GM12878 (cell line): ENCODE measurements at regions not wholly inside any gene's neighbourhood (a gene's known extent, or its start where the extent isn't known, plus 50 kb on each side); places are given as distances from the start of the nearest gene placed in this dataset.

Source experiments
- ATAC-seq: fragments of 200-7000 bp; cut with Tn5 transposase; 3 replicates; pipeline ENCODE4 v1.9.1; 2020; ENCODE audit warnings: mild to moderate bottlenecking, moderate library complexity
- BruUV-seq: library from RNA; stranded (reverse); fragments of 400-500 nt; replicated peaks from 2 replicates; lab custom pipeline; 2021; lab: Mats Ljungman, UMichigan
- CTCF ChIA-PET: fragments of 300-600 bp; sonication (Branson Sonifier 250); formaldehyde crosslinking; extraction: SDS; loops from one replicate; lab custom pipeline; 2021; ENCODE audit warnings: inconsistent platforms; lab: Yijun Ruan, JAX
- POLR2A ChIA-PET: fragments of 350-600 bp; formaldehyde crosslinking; extraction: SDS; loops from one replicate; lab custom pipeline; 2021; ENCODE audit warnings: inconsistent platforms; lab: Charles Lee
- RAD21 ChIA-PET: fragments of 300-600 bp; sonication (Branson Sonifier 250); formaldehyde crosslinking; loops from one replicate; lab custom pipeline; 2023; ENCODE audit warnings: antibody characterized with exemption; ENCODE audit not compliant: unreplicated experiment; lab: Charles Lee
- SMC1A ChIA-PET: fragments of 300-600 bp; sonication (Branson Sonifier 250); formaldehyde crosslinking; loops from one replicate; lab custom pipeline; 2023; ENCODE audit not compliant: unreplicated experiment, uncharacterized antibody; lab: Charles Lee
- DNase-seq: peaks from one replicate; pipeline ENCODE4 v3.0.0-alpha.2; 2011; ENCODE audit warnings: low read depth, low spot score
- FAIRE-seq: peaks from 3 replicates; lab custom pipeline; 2011; peaks lifted over from hg19 to GRCh38; lab: Jason Lieb, UNC
- H2AFZ ChIP-seq: 2 replicates; pipeline ENCODE4 v1.6.0; 2011; ENCODE audit warnings: low read depth, low read length, control low read depth; ENCODE audit not compliant: control insufficient read depth
- H3K27ac ChIP-seq: 2 replicates; pipeline ENCODE4 v1.5.1; 2011; ENCODE audit warnings: control low read depth; ENCODE audit not compliant: control insufficient read depth, insufficient read depth
- H3K27me3 ChIP-seq, 2 experiments: replicated peaks in 1 of 2; 2 replicates each; pipeline versions ENCODE4 v1.6.0 to v1.6.1; 2011; ENCODE audit warnings: low read length in 1 of 2; ENCODE audit not compliant: control insufficient read depth in 2 of 2, insufficient read depth in 2 of 2
- H3K36me3 ChIP-seq, 2 experiments: 2 replicates each; pipeline ENCODE4 v1.5.1; 2011; ENCODE audit warnings: low read length in 1 of 2; ENCODE audit not compliant: control insufficient read depth in 2 of 2, insufficient read depth in 2 of 2
- H3K4me1 ChIP-seq: 2 replicates; pipeline ENCODE4 v1.6.1; 2011; ENCODE audit warnings: mild to moderate bottlenecking, low read length, moderate library complexity, mixed read lengths; ENCODE audit not compliant: control insufficient read depth, insufficient read depth
- H3K4me2 ChIP-seq: 2 replicates; pipeline ENCODE4 v1.6.0; 2011; ENCODE audit warnings: control low read depth; ENCODE audit not compliant: control insufficient read depth, insufficient read depth
- H3K4me3 ChIP-seq: fragments of 200-600 bp; sonication (generic); 2 replicates; pipeline ENCODE4 v1.5.1; 2016
- H3K79me2 ChIP-seq: 2 replicates; pipeline ENCODE4 v1.6.0; 2011; ENCODE audit warnings: low read length; ENCODE audit not compliant: control insufficient read depth, insufficient read depth
- H3K9ac ChIP-seq: 2 replicates; pipeline ENCODE4 v1.8.0; 2011; ENCODE audit warnings: low read length, control low read depth, mixed read lengths; ENCODE audit not compliant: control insufficient read depth, insufficient read depth
- H3K9me3 ChIP-seq: replicated peaks from 3 replicates; pipeline ENCODE4 v1.5.1; 2011; ENCODE audit warnings: mild to moderate bottlenecking, low read length; ENCODE audit not compliant: control insufficient read depth, insufficient read depth
- H4K20me1 ChIP-seq: 2 replicates; pipeline ENCODE4 v1.6.0; 2011; ENCODE audit not compliant: control insufficient read depth, insufficient read depth
- JUND ChIP-seq: IDR thresholded peaks from 2 replicates; pipeline ENCODE4 v1.6.1; 2012; ENCODE audit warnings: low read depth, mild to moderate bottlenecking, low read length, improper control_type of control experiment, moderate library complexity
- MEF2A ChIP-seq: IDR thresholded peaks from 2 replicates; pipeline ENCODE4 v1.6.1; 2011; ENCODE audit warnings: low read depth, mild to moderate bottlenecking, low read length, moderate library complexity; ENCODE audit not compliant: insufficient read depth
- MLLT1 ChIP-seq: fragments of 450-650 bp; IDR thresholded peaks from 2 replicates; pipeline ENCODE4 v1.6.1; 2016; ENCODE audit warnings: mild to moderate bottlenecking
- MTA2 ChIP-seq: fragments of 450-650 bp; IDR thresholded peaks from 2 replicates; pipeline ENCODE4 v1.6.1; 2016; ENCODE audit warnings: low read depth, mild to moderate bottlenecking, moderate library complexity
- NFYA ChIP-seq: IDR thresholded peaks from 2 replicates; pipeline ENCODE4 v1.6.1; 2011; ENCODE audit warnings: low read depth, mild to moderate bottlenecking, low read length, improper control_type of control experiment, borderline replicate concordance
- RAD51 ChIP-seq: fragments of 450-650 bp; IDR thresholded peaks from 2 replicates; pipeline ENCODE4 v1.6.1; 2016; ENCODE audit warnings: moderate library complexity, mild to moderate bottlenecking, inconsistent platforms
- RFX5 ChIP-seq: IDR thresholded peaks from 2 replicates; pipeline ENCODE4 v1.6.1; 2011; ENCODE audit warnings: low read depth, low read length, improper control_type of control experiment
- SMC3 ChIP-seq: IDR thresholded peaks from 2 replicates; pipeline ENCODE4 v1.6.1; 2011; ENCODE audit warnings: low read length, improper control_type of control experiment, borderline replicate concordance
- YY1 ChIP-seq: IDR thresholded peaks from 2 replicates; pipeline ENCODE4 v1.6.1; 2011; ENCODE audit warnings: low read depth, mild to moderate bottlenecking, low read length
- WGBS: methylation state at CpG from one replicate; pipeline ENCODE4 v1.1.6; 2016; ENCODE audit warnings: low lambda C conversion rate; ENCODE audit not compliant: insufficient replicate concordance, insufficient coverage; ENCODE audit errors: missing lambda C conversion rate; 5-methylcytosine and 5-hydroxymethylcytosine counted together
- in situ Hi-C: fragments of 300-500 bp; cut with MboI; formaldehyde crosslinking; loops from 9 replicates; pipeline ENCODE4 v1.14.3; 2018; ENCODE audit warnings: mixed read lengths
- intact Hi-C: fragments of 100-400 bp; cut with micrococcal nuclease; formaldehyde crosslinking; loops from one replicate; pipeline ENCODE4 v1.14.2; 2022; ENCODE audit not compliant: unreplicated experiment
- TF ChIP-seq, protein P1 (sequence below): IDR thresholded peaks from 2 replicates; pipeline ENCODE4 v1.6.1; 2012; ENCODE audit warnings: low read length, inconsistent platforms
- TF ChIP-seq, protein P2 (sequence below): IDR thresholded peaks from 2 replicates; pipeline ENCODE4 v1.6.1; 2011; ENCODE audit warnings: low read depth, low read length, improper control_type of control experiment, borderline replicate concordance
- TF ChIP-seq, protein P3 (sequence below): fragments of 450-650 bp; formaldehyde crosslinking; IDR thresholded peaks from 2 replicates; pipeline ENCODE4 v1.5.0; 2022; ENCODE audit warnings: mild to moderate bottlenecking, missing genetic modification characterization

DNA sequence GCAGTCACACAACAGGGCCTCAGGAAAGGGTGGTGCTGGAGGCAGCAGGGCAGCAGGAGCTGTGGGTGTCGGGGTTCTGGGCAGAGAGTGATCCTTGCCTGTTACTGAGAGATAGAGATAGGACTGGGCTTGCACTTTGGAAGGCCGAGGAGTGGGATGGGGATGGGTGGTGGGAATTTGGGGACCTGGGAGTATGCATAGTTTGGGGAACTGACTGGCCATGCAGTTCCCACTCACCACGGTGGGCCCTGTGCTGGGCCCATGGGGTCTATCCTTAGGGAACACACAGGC, 192.5 kb upstream of the LINGO1 start (continued):
- TF ChIP-seq, protein P1, sequence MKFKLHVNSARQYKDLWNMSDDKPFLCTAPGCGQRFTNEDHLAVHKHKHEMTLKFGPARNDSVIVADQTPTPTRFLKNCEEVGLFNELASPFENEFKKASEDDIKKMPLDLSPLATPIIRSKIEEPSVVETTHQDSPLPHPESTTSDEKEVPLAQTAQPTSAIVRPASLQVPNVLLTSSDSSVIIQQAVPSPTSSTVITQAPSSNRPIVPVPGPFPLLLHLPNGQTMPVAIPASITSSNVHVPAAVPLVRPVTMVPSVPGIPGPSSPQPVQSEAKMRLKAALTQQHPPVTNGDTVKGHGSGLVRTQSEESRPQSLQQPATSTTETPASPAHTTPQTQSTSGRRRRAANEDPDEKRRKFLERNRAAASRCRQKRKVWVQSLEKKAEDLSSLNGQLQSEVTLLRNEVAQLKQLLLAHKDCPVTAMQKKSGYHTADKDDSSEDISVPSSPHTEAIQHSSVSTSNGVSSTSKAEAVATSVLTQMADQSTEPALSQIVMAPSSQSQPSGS: no peak
- TF ChIP-seq JUND (no peak), MTA2 (no peak)

GRCh38 chr15:77824361-77825251, 191.9 kb upstream of the LINGO1 start:
- Histone ChIP-seq H3K4me1 (no peaks in the 10 kb centered on the region), H4K20me1 (peaks cover 3% of the 10 kb centered on the region), H3K79me2 (no peaks in the 10 kb centered on the region), H3K27me3 (peaks cover 6 to 9% of the 10 kb centered on the region in 2 experiments), H3K27ac (no peak overlapping the region), H3K9me3 (no peaks in the 10 kb centered on the region), H3K36me3 (no peaks in the 10 kb centered on the region), H3K4me2 (no peak overlapping the region), H3K4me3 (no peak overlapping the region), H3K9ac (no peak overlapping the region), H2AFZ (no peak overlapping the region)
- RAD21 ChIA-PET: interaction anchor here (1.1 kb wide), 1 partner anchor 13 kb away, joined by 3 read pairs; no protein-coding TSS in a partner anchor
- no peak for ATAC-seq
- in situ Hi-C loops (loop anchor here (25.0 kb wide), 1 partner anchor 187 kb away; the partner anchor contains the start of gene LINGO1), intact Hi-C loops (no loop called here)
- no TSS peak for BruUV-seq
- FAIRE-seq: no peak
- POLR2A ChIA-PET: no interaction called here
- CTCF ChIA-PET: interaction anchor here (0.7 to 1.4 kb wide), 4 partner anchors 46 to 191 kb away, joined by 3 to 4 read pairs (median 4); no protein-coding TSS in a partner anchor
- WGBS: 9% methylated on average over 13 of the region's 13 CpGs
- SMC1A ChIA-PET: interaction anchor here (1.1 kb wide), 1 partner anchor 23 kb away, joined by 3 read pairs; no protein-coding TSS in a partner anchor
- DNase-seq: no peak
- TF ChIP-seq SMC3: no peak
- no peak for TF ChIP-seq MLLT1
- TF ChIP-seq RFX5: no peak
- no peak for TF ChIP-seq MEF2A
- no peak for TF ChIP-seq YY1
- TF ChIP-seq, protein P2, sequence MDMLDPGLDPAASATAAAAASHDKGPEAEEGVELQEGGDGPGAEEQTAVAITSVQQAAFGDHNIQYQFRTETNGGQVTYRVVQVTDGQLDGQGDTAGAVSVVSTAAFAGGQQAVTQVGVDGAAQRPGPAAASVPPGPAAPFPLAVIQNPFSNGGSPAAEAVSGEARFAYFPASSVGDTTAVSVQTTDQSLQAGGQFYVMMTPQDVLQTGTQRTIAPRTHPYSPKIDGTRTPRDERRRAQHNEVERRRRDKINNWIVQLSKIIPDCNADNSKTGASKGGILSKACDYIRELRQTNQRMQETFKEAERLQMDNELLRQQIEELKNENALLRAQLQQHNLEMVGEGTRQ: no peak
- no peak for TF ChIP-seq RAD51
- TF ChIP-seq, protein P3, sequence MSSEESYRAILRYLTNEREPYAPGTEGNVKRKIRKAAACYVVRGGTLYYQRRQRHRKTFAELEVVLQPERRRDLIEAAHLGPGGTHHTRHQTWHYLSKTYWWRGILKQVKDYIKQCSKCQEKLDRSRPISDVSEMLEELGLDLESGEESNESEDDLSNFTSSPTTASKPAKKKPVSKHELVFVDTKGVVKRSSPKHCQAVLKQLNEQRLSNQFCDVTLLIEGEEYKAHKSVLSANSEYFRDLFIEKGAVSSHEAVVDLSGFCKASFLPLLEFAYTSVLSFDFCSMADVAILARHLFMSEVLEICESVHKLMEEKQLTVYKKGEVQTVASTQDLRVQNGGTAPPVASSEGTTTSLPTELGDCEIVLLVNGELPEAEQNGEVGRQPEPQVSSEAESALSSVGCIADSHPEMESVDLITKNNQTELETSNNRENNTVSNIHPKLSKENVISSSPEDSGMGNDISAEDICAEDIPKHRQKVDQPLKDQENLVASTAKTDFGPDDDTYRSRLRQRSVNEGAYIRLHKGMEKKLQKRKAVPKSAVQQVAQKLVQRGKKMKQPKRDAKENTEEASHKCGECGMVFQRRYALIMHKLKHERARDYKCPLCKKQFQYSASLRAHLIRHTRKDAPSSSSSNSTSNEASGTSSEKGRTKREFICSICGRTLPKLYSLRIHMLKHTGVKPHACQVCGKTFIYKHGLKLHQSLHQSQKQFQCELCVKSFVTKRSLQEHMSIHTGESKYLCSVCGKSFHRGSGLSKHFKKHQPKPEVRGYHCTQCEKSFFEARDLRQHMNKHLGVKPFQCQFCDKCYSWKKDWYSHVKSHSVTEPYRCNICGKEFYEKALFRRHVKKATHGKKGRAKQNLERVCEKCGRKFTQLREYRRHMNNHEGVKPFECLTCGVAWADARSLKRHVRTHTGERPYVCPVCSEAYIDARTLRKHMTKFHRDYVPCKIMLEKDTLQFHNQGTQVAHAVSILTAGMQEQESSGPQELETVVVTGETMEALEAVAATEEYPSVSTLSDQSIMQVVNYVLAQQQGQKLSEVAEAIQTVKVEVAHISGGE (CRISPR knock-in tag): no peak
- no peak for TF ChIP-seq NFYA
